ENCODE measurements at regions not wholly inside any gene's neighbourhood (a gene's known extent, or its start where the extent isn't known, plus 50 kb on each side); places are given as distances from the start of the nearest gene placed in this dataset.
"Not testable (repeated sequence)": the region's sequence is repeated elsewhere in the genome, so short reads cannot be mapped to it uniquely, and the experiment has no call there.

- no peak for DNase-seq
These were observed 153.8 kb downstream of the DEPDC1B start for GRCh38 chr5:60546207-60546606.

GRCh38 chr5:60545551-60545950 is 154.4 kb downstream of the DEPDC1B start:
- DNase-seq, result no peak

- no peak for DNase-seq
These were observed 155.8 kb downstream of the DEPDC1B start for GRCh38 chr5:60544142-60544541.

- no peak for DNase-seq
These were observed 158.0 kb downstream of the DEPDC1B start for GRCh38 chr5:60541980-60542379.

GRCh38 chr5:60540856-60541805 is 158.8 kb downstream of the DEPDC1B start:
- DNase-seq, result peak in 9 of 56 donors; percentile 8 to 52 (median 25)

- no peak for DNase-seq
These were observed 160.8 kb downstream of the DEPDC1B start for GRCh38 chr5:60538955-60539866.

GRCh38 chr5:60538426-60538825 is 161.5 kb downstream of the DEPDC1B start:
- no peak for DNase-seq

- no peak for DNase-seq
These were observed 164.0 kb downstream of the DEPDC1B start for GRCh38 chr5:60535951-60536350.

GRCh38 chr5:60535198-60535597 is 164.8 kb downstream of the DEPDC1B start:
- no peak for DNase-seq

- DNase-seq, result no peak
These were observed 166.2 kb downstream of the DEPDC1B start for GRCh38 chr5:60533789-60534188.

- DNase-seq, result not testable (repeated sequence)
These were observed 167.2 kb downstream of the DEPDC1B start for GRCh38 chr5:60532796-60533195.

GRCh38 chr5:60530144-60530848 is 169.7 kb downstream of the DEPDC1B start:
- not testable (repeated sequence) for DNase-seq

GRCh38 chr5:60529001-60529400 is 171.0 kb downstream of the DEPDC1B start:
- DNase-seq, result no peak

GRCh38 chr5:60527072-60527471 is 172.9 kb downstream of the DEPDC1B start:
- DNase-seq, result no peak

GRCh38 chr5:60526336-60526875 is 173.6 kb downstream of the DEPDC1B start:
- no peak for DNase-seq

GRCh38 chr5:60522292-60522905 is 177.6 kb downstream of the DEPDC1B start:
- no peak for DNase-seq

GRCh38 chr5:60521376-60522291 is 178.3 kb downstream of the DEPDC1B start:
- no peak for DNase-seq

GRCh38 chr5:60520451-60521227 is 179.3 kb downstream of the DEPDC1B start:
- no peak for DNase-seq

GRCh38 chr5:60519372-60519771 is 180.6 kb downstream of the DEPDC1B start:
- no peak for DNase-seq

All from amygdala (tissue), 56 donors.